Stimulated activated CD8-positive, alpha-beta memory T cell treated with anti-CD3 and anti-CD28 coated beads, Interleukin-12 subunit alpha, Interleukin-12 subunit beta, amount 100 ng/mL, for 24 hours (primary cell): ENCODE measurements at regions not wholly inside any gene's neighbourhood (a gene's known extent, or its start where the extent isn't known, plus 50 kb on each side); places are given as distances from the start of the nearest gene placed in this dataset.

ENCODE experiments used
- DNase-seq: peaks from one replicate; pipeline ENCODE4 v3.0.0-alpha.2; 2020; ENCODE audit errors: extremely low read depth

DNA sequence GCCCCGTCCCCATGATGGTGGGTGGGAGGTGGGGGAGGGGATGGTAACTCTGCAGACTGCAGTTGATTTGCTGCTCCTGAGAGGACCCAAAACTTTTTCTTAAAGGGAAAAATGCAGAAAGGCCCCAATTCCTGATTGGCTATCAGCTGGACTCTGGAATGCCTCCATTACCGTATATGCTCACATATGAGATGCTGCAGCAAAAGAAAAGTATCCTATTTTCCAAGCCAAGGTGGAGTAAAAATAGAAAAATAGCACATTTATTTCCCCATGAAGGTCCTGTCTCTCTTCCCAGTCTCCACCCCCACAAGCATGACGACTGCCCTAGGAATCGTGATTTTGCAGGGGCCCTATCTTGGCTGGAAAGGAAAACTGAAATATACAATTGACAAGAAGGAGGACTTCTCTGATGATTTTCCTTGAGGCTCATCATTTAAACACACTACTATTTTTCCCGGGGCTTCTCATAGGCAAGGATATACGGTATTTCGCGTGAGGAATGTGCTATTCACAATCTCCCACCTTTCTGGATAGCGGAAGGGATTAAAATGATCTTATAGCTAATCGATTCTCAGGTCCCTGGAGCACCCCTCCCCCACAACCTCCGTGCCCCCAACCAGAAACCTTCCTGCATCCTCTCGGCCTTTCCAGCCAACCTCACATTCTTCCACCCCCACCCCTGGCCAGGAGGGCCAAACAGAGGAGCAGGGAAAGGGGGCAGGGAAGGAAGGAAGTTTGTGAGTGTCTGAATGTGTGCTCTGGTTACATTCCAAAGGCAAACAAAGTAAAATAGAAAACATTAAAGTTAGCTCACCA lies 138.9 kb upstream of the CCND2 start:
- DNase-seq: no peak

GRCh38 chr12:4133636-4134447 lies 139.7 kb upstream of the CCND2 start:
- DNase-seq: no peak

- DNase-seq: no peak
Observed at GRCh38 chr12:4133029-4133428, 140.5 kb upstream of the CCND2 start.

DNA sequence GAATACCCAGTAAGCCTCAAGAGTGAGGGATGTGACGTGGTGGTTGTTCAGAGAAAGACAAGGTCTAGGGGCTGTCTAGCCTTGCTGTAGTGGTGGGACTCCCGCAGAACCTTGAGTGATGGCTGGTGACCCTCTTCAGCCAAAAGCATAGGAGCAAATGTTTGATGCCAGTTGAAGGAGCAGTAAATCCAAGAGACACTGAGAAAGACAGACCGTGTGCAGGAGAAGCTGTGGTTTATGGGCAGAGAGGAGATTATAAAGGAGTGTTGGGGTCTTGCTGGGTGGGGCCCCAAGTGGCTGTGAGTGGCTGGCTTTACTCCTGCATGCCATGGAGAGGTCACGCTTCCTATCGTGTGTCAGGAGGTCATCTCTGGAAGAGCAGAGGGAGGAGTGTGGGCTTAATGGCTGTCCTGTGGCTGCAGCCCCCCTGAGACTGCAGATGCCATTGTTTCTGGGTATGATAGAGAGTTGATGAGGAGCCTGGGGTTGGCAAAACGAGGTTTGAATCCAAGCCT lies 152.0 kb upstream of the CCND2 start:
- DNase-seq: no peak

GRCh38 chr12:4120316-4120917 lies 153.1 kb upstream of the CCND2 start:
- DNase-seq: no peak

GRCh38 chr12:4119157-4119761 lies 154.3 kb upstream of the CCND2 start:
- DNase-seq: no peak

- no peak for DNase-seq
Observed at GRCh38 chr12:4118601-4119156, 154.9 kb upstream of the CCND2 start.

- DNase-seq: no peak
Observed at GRCh38 chr12:4118017-4118510, 155.5 kb upstream of the CCND2 start.

GRCh38 chr12:4117386-4118016 lies 156.1 kb upstream of the CCND2 start:
- no peak for DNase-seq

DNA sequence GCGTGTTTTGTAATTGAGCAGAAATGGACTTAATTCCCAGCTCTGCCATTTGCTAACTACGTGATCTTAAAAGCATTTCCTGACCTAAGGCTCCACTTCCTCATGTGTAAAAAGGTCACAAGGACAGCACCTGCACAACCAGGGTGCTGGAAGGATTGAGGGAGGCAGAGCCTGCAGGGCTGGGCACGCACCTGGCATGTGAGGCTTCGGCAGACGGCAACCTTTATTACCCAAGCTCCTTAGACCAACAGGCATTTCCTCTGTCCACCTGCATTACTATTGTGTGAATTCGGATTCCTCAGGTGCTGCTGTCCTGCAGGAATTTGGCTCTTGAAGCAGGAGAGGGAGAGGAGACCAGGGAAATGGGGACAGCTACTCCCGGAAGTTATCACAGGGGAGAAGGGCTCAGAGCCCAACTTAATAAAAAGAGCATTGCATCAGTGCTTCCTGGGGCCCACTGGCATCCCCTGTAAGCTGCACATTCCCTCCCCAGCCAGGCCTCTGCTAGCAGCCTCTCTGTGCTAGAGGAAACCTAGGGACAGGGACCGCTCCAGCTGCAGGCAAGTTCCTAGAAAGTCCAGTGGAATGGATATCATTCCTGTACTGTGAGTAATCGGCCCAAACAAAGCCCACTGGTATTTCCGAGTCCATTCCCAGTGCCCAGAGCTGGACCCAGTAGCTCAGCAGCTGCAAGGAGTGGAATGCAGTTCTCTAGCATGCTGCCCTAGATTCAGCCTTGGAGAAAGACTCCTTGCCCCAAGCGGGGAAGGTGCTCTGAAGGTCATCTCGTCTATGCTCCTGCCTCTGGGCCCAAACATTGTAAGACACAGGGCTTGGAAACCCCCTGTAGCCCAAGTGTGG lies 157.1 kb upstream of the CCND2 start:
- DNase-seq: no peak

DNA sequence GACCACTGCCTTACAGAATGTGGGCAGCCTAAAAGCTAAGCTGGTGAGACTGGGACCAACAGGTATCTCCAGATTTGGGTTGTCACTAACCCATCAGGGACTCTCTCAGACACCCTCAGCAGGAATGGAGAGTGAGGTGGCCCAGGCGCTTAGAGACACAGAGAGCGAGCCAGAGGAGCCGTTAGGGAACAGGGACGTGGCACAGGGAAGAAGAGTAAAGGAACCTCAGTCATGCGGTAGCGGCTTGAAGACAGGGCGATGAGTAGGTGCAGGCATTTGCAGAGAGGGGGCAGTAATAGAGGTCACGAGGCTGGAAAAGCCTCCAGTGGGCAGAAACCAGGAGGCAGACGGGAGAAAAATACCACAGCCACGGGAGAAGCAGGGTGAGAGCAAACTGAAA lies 158.0 kb upstream of the CCND2 start:
- DNase-seq: no peak

DNA sequence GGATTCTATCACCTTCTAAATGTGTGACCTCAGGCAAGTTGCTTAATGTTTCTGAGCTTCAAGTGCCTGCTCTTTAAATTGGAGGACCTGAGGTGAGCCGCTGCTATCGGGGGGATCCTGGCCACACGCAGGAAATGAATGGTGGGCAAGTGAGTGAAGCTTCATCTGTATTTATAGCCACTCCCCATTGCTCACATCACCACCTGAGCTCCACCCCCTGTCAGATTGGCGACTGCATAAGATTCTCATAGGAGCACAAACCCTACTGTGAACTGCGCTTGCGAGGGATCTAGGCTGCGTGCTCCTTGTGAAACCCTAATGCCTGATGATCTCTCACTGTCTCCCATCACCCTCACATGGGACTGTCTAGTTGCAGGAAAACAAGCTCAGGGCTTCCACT lies 158.6 kb upstream of the CCND2 start:
- DNase-seq: no peak

GRCh38 chr12:4112734-4113325 lies 160.7 kb upstream of the CCND2 start:
- DNase-seq: no peak

DNA sequence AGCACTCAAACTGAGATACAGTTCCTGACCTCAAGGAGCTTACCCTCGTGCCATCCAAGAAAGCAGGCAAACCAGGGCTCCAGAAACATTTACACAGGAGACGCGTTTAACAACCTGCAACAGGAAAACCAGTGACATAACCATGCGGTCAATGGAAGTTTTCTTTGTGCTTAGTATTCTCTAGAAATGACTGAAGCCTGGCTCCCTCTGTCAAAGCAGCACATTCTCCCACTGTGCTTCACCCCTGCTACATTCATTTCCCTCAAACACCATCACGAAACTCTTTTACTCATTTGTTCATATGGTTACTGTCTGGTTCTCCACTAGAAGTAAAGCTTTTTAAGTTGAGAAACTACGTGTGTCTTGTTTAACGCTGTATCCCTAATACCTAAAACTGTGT lies 161.3 kb upstream of the CCND2 start:
- DNase-seq: no peak

- DNase-seq: no peak
Observed at GRCh38 chr12:4111010-4111409, 162.6 kb upstream of the CCND2 start.

DNA sequence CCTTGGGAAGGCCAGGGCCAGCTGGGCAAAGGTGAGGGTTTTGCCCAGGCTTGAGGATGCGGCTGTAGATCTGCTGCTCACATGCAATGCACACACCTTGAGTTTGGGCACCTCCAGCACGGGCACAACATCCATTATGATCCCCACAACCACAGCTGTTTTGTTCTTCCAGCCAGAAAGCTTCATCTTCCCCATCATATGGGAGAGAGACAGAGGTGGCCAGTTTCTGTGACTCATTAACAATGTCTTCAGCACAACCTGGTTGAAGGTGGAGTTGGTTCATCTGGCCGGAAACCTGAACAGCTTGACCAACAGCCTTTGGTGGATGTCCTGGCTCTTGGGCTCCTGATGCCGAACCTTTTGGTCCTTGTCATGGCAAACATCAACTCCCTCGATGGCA lies 163.7 kb upstream of the CCND2 start:
- DNase-seq: no peak

GRCh38 chr12:4108803-4109345 lies 164.7 kb upstream of the CCND2 start:
- no peak for DNase-seq

- DNase-seq: no peak
Observed at GRCh38 chr12:4107911-4108697, 165.5 kb upstream of the CCND2 start.

DNA sequence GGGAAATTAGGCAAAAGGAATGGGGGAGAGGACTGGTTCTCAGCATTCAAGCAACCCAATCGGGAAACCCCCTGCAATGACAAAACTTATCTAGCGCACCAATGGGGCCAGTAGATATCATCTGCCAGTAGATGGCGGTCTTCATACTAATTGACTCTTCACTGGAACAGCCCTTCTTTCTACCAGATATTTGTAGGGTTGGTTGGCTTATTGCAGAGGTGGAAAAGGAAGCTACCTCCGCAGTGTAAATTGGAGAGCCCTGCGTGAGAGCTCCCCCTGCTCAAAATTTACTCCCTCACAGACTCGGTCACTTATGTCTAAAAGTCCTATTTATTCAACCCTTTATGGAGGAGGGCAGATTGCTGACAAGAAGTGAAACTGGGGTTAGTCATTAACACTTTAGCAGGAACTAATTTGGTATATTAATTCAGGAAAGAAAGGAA lies 166.1 kb upstream of the CCND2 start:
- peak; percentile 38 for DNase-seq
